Activated B cell treated with CpG ODN at 0.5 μM for 24 hours (primary cell): ENCODE measurements at regions not wholly inside any gene's neighbourhood (a gene's known extent, or its start where the extent isn't known, plus 50 kb on each side); places are given as distances from the start of the nearest gene placed in this dataset.

ENCODE experiments used
- ATAC-seq: fragments of 200-7000 bp; cut with Tn5 transposase; one replicate; pipeline ENCODE4 v1.10.0; 2021; ENCODE audit warnings: low read depth, mild to moderate bottlenecking, moderate library complexity
- CTCF ChIA-PET: fragments of 350-600 bp; sonication (Branson Sonifier 250); formaldehyde crosslinking; loops from one replicate; lab custom pipeline; 2021; ENCODE audit warnings: antibody characterized with exemption; lab: Charles Lee
- POLR2A ChIA-PET: fragments of 350-600 bp; sonication (Branson Sonifier 250); formaldehyde crosslinking; loops from one replicate; lab custom pipeline; 2021; ENCODE audit warnings: antibody characterized with exemption; lab: Charles Lee
- DNase-seq: peaks from one replicate; pipeline ENCODE4 v3.0.0; 2022
- H3K27ac Mint-ChIP-seq: one replicate; pipeline ENCODE4 v1.8.0; 2020; ENCODE audit warnings: mixed read lengths
- H3K27me3 Mint-ChIP-seq: one replicate; pipeline ENCODE4 v1.8.0; 2021; ENCODE audit warnings: mixed read lengths
- H3K36me3 Mint-ChIP-seq: one replicate; pipeline ENCODE4 v1.8.0; 2021; ENCODE audit warnings: low read depth, mixed read lengths
- H3K4me1 Mint-ChIP-seq: one replicate; pipeline ENCODE4 v1.8.0; 2021; ENCODE audit warnings: mixed read lengths
- H3K4me3 Mint-ChIP-seq: one replicate; pipeline ENCODE4 v1.8.0; 2020; ENCODE audit warnings: mild to moderate bottlenecking, mixed read lengths
- H3K9me3 Mint-ChIP-seq: one replicate; pipeline ENCODE4 v1.8.0; 2020; ENCODE audit warnings: mixed read lengths
- intact Hi-C: fragments of 100-400 bp; cut with micrococcal nuclease; formaldehyde crosslinking; loops from one replicate; pipeline ENCODE4 v1.15.1; 2024
- TF ChIP-seq, protein P1 (sequence below): fragments of 200-600 bp; IDR thresholded peaks from one replicate; pipeline ENCODE4 v1.8.0; 2022; ENCODE audit warnings: antibody characterized with exemption, mild to moderate bottlenecking

DNA sequence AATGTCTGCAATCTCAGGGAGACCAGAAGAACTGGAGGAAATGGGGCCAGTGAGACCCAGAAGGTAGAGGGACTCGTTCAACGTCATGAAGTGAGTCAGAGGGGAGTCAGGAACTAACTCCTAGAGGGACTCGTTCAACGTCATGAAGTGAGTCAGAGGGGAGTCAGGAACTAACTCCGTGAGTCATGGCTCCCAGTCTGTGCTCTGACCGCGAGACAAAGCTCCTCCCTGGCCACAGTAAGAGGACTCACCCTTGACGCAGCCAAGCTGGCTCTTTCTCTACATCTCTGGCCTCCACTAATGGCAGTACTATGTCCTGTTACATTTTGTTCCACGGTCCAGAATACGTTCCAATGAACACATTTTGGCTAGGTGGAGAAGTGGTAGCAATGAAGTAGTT lies 902.5 kb downstream of the KCNJ2 start:
- ATAC-seq (no peak), DNase-seq (no peak)
- ChIA-PET CTCF (no interaction called here), POLR2A (no interaction called here)
- no peak overlapping the region for H3K27ac Mint-ChIP-seq
- no peak overlapping the region for H3K4me3 Mint-ChIP-seq
- intact Hi-C loops: no loop called here
- no peaks in the 10 kb centered on the region for H3K4me1 Mint-ChIP-seq
- H3K36me3 Mint-ChIP-seq: no peaks in the 10 kb centered on the region
- no peaks in the 10 kb centered on the region for H3K27me3 Mint-ChIP-seq
- no peaks in the 10 kb centered on the region for H3K9me3 Mint-ChIP-seq
- TF ChIP-seq, protein P1, sequence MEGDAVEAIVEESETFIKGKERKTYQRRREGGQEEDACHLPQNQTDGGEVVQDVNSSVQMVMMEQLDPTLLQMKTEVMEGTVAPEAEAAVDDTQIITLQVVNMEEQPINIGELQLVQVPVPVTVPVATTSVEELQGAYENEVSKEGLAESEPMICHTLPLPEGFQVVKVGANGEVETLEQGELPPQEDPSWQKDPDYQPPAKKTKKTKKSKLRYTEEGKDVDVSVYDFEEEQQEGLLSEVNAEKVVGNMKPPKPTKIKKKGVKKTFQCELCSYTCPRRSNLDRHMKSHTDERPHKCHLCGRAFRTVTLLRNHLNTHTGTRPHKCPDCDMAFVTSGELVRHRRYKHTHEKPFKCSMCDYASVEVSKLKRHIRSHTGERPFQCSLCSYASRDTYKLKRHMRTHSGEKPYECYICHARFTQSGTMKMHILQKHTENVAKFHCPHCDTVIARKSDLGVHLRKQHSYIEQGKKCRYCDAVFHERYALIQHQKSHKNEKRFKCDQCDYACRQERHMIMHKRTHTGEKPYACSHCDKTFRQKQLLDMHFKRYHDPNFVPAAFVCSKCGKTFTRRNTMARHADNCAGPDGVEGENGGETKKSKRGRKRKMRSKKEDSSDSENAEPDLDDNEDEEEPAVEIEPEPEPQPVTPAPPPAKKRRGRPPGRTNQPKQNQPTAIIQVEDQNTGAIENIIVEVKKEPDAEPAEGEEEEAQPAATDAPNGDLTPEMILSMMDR: no peak

DNA sequence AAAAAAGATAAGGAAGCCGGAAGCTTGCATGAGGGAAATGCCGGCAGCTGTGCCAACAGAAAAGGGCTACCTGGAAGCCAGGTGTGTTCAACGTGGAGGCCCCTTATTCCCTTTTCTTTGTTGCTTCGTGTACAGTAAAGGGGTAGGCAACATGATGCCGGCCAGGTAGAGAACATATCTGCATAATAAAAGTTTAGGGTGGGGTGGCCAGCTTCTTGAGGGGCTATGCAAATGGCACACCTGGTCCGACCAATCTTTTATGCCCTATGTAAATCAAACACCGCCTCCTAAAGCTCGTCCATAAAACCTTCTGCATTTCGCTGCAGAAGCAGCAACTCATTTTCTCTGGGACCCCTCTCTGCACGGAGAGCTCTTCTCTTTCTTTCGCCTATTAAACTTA lies 911.6 kb downstream of the KCNJ2 start:
- TF ChIP-seq, protein P1: no peak
- Mint-ChIP-seq H3K9me3 (peaks cover 6% of the 10 kb centered on the region), H3K27ac (no peak overlapping the region), H3K4me1 (no peaks in the 10 kb centered on the region), H3K4me3 (no peak overlapping the region), H3K27me3 (no peaks in the 10 kb centered on the region), H3K36me3 (no peaks in the 10 kb centered on the region)
- POLR2A ChIA-PET: no interaction called here
- DNase-seq (no peak), ATAC-seq (no peak)
- CTCF ChIA-PET: no interaction called here
- intact Hi-C loops: no loop called here

DNA sequence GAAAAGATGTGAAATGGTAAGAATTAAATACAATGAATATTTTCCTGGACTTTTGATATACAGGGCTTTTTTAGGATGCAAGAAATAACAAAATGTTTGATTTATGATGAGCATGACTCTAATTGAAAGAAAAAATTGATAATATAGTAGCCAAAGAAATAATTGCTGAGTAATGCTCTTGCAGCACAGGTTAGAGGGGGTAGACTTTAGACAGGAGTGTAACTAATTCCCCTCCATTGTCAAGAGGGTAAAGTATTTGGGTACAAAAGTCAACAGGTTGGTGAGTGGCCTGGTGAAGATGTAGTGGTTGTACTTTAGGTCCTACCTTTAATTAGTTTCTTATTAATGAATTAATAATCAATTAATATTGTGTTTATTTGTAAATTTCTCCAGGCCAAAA lies 912.3 kb downstream of the KCNJ2 start:
- H3K36me3 Mint-ChIP-seq: no peaks in the 10 kb centered on the region
- CTCF ChIA-PET: no interaction called here
- ATAC-seq (no peak), DNase-seq (no peak)
- intact Hi-C loops: no loop called here
- POLR2A ChIA-PET: no interaction called here
- H3K27me3 Mint-ChIP-seq: no peaks in the 10 kb centered on the region
- no peak overlapping the region for H3K4me3 Mint-ChIP-seq
- TF ChIP-seq, protein P1: no peak
- peaks cover 6% of the 10 kb centered on the region for H3K9me3 Mint-ChIP-seq
- no peak overlapping the region for H3K27ac Mint-ChIP-seq
- H3K4me1 Mint-ChIP-seq: no peaks in the 10 kb centered on the region

DNA sequence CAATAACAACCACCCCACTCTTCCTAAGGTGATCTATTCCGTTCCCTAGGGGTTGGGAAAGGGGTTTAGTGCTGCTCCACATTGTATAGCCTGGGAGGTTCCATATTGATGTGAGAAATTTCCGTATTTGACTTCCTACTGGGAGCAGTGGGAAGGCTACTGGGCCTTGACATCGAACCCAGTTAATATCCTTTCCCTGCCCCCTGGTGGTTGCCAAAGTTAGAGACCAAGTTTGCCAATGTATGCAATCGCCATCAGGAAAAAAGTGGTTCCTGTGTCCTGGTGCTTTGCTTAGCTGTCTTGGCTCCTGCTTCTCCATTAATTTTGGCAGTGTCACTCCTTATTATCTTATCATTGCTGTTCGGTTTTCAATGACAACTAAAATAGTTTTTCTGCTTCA lies 914.9 kb downstream of the KCNJ2 start:
- peaks cover 6% of the 10 kb centered on the region for H3K9me3 Mint-ChIP-seq
- no peak for DNase-seq
- POLR2A ChIA-PET: no interaction called here
- no peaks in the 10 kb centered on the region for H3K27me3 Mint-ChIP-seq
- TF ChIP-seq, protein P1: no peak
- no peak overlapping the region for H3K27ac Mint-ChIP-seq
- CTCF ChIA-PET: no interaction called here
- no peaks in the 10 kb centered on the region for H3K4me1 Mint-ChIP-seq
- intact Hi-C loops: no loop called here
- H3K4me3 Mint-ChIP-seq: no peak overlapping the region
- H3K36me3 Mint-ChIP-seq: no peaks in the 10 kb centered on the region
- no peak for ATAC-seq

DNA sequence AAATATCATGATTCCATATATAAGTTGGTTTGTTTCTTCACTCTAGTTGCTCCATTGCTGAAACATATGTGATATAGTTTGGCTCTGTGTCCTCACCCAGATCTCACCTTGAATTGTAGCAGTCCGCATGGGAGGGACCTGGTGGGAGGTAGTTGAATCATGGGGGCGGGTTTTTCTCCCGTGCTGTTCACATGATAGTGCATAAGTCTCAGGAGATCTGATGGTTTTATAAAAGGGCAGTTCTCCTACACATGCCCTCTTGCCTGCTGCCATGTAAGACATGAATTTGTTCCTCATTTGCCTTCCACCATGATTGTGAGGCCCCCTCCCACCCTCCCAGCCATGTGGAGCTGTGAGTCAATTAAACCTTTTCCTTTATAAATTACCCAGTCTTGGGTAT lies 915.5 kb downstream of the KCNJ2 start:
- DNase-seq (no peak), ATAC-seq (no peak)
- intact Hi-C loops: no loop called here
- Mint-ChIP-seq H3K27ac (no peak overlapping the region), H3K9me3 (peaks cover 4% of the 10 kb centered on the region), H3K36me3 (no peaks in the 10 kb centered on the region), H3K4me1 (no peaks in the 10 kb centered on the region), H3K27me3 (no peaks in the 10 kb centered on the region), H3K4me3 (no peak overlapping the region)
- CTCF ChIA-PET: no interaction called here
- TF ChIP-seq, protein P1: no peak
- POLR2A ChIA-PET: no interaction called here
